Endometrium (tissue), 2 donors: ENCODE measurements at regions not wholly inside any gene's neighbourhood (a gene's known extent, or its start where the extent isn't known, plus 50 kb on each side); places are given as distances from the start of the nearest gene placed in this dataset.
"Not testable (repeated sequence)": the region's sequence is repeated elsewhere in the genome, so short reads cannot be mapped to it uniquely, and the experiment has no call there.

Experiments
- FAIRE-seq: peaks from 2 replicates; lab custom pipeline; 2012; peaks lifted over from hg19 to GRCh38; lab: Jason Lieb, UNC
- donor health status: control.
- donor health status: control.

DNA sequence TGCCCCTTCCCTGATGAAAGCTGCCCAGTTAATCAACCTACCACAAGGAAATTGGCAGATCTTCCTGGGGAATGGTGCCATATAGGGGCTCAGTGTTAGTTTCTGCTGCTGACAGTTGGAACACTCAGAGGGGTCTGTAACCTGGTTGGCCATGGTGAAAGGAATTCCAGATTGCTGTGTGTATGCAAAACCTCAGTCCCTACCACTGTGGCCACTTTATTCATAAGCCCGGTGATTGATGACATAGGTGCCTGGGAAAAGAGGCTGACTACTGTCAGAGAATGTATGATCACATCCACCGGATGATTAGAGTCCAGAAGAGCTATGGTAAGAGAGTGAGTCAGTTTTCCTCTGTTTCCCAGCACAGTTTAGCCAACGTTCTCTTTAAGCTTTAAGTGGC is 363.9 kb upstream of the NPAP1 start:
- FAIRE-seq, result not testable (repeated sequence)

DNA sequence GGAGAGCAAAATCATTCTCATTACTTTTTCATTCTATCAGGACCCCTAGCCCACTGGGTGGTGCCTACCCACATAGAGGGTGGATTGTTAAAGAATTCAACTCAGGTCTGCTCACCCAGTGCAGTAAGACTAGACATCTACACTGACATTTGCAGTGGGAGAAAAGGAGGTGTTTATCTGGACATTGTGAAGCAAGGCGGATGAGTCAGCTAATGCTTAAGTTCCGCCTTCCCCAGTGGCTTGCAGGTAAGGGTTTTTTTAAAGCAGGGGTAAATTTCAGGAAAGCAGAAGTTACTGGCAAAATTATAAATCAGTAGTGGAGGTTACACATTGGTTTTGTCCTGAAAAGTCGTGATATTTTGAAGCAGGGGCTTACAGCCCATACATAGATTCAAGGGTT is 359.2 kb upstream of the NPAP1 start:
- not testable (repeated sequence) for FAIRE-seq

DNA sequence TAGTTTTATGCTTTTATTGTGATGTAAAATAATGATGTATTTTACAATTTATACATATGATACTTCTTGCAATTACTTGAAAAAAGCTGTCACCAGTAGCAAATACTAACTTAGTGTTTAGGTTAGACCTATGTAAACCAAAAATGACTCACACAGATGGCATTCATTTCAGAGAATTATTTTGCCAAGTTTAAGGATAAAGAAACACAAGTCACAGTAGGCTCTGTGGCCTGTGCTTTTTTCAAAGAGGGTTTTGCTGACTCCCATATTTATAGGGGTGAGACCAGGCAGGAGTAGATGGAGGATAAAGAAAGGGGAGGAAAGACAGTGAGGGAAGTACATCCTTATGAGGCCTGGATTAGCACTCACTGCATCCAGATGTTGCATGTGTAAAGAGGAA is 356.6 kb upstream of the NPAP1 start:
- peak; percentile 50 for FAIRE-seq

DNA sequence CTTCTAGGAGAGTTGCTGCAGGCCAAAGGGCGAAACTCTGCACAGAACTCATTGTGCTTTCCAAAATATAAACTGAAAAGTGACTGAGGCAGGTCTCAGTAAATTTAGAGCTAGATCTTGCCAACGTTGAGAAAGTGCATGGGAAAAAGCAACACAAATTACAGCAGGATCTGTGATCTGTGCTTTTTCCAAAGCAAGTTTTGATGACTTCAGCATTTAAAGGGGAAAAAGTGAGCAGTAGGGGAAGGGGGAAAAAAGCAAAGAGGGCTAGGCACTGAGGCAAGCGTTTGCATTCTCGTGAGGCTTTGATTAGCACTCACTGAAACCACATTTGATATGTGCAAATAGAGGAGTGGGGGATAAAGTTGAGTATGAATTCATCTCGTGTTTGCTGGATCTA is 351.5 kb upstream of the NPAP1 start:
- not testable (repeated sequence) for FAIRE-seq

DNA sequence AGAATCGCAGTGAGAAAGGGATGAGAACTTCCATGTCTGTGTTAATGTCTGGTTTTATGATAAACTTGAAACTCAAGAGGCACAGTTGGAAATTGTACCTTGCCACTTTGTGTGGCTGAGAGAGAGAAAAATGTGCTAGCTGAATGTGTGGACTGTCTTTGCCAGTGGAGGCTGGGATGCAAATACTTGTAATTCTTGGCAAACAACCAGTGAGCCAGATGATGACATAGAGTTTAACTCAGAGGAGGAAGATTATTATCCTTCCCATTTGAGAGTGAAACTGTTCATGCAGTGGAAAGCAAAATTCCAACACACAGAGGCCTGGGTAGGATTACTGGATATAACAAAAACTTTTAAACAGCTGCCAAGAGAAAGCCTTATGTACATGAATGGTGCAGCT is 349.1 kb upstream of the NPAP1 start:
- FAIRE-seq, result peak; percentile 94

DNA sequence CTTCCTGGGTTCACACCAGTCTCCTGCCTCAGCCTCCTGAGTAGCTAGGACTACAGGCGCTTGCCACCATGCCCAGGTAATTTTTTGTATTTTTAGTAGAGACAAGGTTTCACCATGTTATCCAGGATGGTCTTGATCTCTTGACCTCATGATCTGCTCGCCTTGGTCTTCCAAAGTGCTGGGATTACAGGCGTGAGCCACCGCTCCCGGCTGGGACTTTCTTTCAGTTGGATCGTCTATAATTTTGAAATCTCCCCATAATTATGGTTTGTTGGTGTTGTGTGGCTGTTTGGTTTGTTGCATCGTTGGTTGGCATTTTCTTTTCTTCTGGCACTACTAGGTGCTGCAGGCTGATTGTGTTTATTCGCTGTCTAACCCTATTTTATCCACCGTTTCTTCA is 343.6 kb upstream of the NPAP1 start:
- not testable (repeated sequence) for FAIRE-seq

DNA sequence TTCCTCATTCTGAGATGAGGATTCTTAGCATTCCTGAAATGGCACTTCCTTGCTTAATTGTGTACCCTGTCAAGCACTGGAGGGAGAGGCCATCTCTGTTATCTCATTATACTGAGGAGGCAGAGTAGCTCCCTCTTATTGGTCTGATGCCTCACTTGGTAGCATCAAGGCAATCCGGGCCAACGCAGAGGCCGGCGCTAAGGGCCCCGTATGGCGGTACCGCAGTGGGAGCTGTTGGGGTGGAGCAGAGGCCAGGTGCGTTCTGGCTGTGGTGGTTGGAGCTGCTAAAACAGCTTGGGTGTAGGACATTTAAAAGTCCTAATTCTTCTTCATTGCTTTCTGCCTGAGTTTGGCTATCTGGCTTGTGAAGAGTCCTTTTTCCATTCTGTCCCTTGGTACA is 333.7 kb upstream of the NPAP1 start:
- FAIRE-seq, result not testable (repeated sequence)

DNA sequence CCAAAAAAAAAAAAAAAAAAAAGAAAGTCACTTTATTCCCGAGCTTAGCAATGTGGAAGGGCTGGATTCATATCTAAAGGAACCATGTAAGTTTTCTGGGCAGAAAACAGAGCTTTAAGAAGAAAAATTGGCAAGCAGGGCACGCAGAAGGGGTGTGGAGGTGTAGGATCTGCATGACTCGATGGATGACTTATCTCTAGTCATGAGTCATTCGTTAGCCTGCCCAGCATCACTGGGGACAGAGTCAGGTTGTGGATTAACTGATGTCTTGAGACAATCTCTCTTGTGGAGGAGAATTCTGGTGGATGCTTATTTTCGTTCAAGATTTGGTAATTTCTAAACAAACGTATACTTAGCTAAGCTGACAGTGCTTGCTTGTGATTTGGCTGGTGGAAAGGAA is 322.8 kb upstream of the NPAP1 start:
- not testable (repeated sequence) for FAIRE-seq

DNA sequence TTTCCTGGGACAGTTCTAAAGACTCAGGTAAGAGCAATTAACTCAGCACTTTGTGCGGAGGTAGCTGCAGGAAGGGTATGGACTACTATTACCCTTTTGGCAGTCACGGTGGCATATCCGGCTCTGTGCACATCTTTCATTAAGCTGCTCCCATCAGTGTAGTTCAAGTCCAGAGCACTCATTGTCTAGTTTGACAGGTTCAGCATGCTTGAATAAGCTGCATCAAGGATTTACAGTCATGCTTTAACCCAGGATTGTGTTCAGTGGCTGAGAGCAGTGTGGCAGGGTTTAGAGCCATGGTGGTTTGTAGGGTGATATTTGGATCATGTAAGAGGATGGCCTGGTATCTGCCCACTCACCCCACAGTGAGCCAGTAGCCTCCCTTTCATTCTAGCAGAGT is 294.5 kb upstream of the NPAP1 start:
- not testable (repeated sequence) for FAIRE-seq

DNA sequence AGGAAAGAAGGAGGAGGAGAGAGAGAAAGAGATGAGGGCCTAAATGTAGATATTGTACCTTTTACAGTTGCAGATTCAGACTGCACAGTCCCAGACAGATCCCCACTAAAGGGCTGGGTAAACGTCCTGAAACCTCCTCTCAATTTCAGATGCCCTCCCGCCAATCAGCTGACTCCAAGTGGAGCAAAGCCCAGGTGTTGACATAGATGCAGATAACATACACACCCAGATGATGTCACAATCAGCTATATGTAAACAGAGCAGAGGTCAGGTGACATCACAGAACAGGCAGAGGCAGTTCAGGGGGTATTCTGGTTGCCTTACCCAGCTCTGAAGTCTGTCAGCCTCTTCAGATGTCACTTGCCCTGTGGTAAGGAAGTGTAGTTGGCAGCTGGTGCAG is 290.3 kb upstream of the NPAP1 start:
- not testable (repeated sequence) for FAIRE-seq

DNA sequence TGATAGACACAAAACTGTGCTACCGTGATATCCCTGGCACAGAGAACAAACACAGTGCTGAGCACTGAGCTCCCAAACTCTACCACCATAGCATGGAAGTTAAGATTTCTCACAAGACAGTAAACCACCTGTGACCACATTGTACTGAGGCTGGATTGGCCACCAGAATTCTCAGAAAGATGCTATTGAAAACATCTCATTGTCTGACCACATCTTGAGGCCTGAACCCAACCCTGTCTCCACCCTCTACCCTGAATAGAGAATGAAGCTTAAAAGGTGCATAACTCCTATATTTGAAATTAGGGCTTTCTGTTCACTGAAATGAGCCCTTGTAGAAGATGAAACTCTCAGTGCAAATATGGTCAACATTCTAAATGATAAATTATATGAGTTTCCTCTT is 281.3 kb upstream of the NPAP1 start:
- no peak for FAIRE-seq

DNA sequence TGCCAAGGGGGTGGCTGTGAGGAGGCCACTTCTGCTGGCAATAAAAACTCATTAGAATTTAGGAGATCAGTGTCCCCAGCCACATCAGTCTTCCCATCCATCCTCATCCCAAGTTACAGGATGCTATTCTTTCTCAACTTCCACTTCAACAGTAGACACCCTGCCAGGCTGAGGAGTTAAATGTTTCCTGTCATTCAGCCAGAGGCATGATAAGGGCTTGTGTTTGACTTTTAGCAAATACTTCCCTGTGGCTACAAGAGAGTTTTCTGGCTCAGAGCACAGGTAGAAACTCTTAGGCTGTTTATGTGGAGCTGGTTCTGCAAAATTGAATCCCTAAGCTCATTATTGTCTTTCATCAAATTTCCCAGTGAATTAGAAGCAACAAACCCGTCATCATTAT is 262.9 kb upstream of the NPAP1 start:
- FAIRE-seq, result not testable (repeated sequence)

DNA sequence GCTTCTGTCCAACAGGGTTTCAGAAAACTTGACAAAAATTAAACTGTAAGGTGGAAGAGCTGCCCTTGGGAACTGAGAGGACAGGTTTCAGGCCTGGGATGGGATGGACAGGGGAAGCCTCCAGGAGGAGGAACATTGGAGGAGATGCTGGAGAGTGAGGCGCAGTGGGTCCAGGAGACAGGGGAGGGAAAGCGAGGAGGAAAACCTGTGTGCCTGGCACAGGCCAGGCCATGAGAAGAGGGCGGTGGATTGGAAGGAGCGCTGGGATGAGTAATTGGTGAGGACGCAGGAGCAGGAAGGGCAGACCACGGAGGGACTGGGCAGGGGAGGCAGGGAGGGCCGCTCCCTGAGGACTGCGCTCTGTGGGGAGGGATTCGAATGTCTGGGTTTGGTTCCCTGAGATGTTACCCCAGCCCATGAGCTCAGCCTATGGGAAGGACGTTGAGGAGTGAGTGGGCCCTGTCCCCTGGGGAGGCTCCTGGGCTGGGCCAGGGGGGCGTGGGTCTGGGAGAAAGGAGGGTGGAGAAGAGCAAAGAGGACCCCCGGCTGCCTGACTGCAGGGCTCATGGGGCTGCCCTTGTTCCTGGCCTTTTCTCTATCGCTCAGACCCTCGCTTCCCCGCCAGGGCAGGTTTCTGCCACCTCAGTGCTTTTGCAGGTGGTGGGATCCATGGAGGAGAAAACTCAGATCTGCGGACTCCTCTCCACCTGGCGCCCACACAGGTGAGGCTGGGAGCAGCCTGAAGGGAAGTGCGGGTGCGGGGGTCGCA is 249.1 kb upstream of the NPAP1 start:
- not testable (repeated sequence) for FAIRE-seq

DNA sequence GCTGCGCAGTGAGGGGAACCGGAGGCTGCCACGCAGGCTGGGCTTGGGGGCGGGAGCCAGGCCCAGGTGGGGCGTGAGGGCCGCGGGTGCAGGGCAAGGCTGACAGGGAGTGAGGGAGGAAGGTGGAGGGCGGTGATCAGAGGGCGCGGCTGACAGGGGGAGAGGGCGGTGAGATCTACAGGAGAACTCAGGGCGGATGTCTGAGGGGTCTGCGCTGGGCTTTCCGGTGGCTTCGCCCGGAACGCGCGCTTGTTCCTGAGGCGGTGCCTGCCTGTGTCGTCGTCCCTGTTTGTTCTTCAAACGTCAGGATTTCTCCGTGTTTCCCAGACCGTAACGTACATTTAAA is 248.5 kb upstream of the NPAP1 start:
- FAIRE-seq, result not testable (repeated sequence)

DNA sequence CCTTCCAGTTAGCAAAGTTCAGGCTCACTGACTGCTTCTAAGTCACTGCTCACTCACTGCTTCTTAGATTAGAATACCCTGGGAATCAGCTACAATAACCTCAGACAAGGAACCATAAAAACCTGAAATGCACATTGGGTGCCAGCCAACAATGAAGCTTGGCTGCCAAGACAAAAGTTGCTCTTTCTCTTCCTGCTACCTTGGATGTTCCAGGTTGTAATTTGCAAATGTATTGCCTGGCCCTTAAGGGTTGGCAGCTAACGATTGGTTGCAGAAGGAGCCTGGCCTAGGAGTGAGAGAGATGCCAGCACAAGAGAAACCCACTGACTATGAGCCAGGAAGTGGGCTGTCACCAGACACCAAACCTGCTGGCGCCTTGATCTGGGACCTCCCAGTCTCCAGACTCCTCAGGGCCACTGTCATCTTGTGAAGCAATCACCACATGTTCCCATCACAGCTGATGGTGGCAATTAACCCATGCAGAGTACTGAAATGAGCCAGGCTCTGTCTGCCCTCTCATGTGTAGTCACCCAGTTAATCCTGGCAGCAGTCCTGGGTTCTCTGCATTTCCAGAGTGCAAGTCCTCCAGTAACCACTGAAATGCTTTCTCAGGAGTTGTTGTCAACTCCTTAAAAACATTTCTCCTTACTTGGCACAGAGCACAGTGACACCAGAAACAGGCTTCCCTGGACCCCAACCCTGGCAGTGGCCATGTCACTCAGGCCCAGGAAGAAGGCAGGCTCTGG is 240.3 kb upstream of the NPAP1 start:
- FAIRE-seq, result not testable (repeated sequence)

DNA sequence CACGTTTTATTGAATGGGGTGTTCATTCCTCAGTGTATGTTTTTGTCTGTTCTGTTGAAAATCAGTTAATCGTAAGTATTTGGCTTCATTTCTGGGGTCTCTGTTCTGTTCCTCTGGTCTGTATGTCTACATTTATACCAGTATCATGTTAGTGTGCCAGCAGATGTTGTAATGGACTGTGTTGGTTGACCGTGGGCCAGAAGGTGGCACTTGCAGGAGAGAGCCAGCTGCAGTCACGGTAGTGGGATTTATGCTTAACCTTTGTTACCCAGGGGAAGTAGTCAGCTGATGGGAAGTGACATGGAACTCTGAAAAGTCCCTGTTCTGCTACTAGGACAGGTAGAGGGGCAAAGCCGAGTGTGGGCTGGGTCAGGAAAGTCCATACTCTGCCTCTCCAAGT is 238.3 kb upstream of the NPAP1 start:
- peak; percentile 8 for FAIRE-seq

DNA sequence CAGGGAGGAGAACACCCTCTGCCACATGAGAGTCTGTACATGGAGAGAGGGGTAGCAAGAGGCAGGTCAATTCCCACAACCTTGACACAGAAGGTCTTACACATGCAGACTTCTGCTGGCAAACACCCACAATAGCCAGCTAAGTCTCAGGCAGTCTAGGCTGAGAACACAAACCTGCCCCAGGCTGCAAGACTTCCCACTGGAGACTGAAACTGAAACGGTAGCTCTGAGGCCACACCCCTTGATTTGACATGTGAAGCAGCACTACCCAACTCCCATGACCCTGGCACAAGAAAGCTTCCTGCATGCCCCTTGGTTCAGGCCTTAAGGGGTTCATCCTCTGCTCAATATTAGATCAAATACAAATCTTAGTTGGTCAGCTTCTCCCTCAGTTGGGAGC is 237.8 kb upstream of the NPAP1 start:
- FAIRE-seq, result not testable (repeated sequence)

DNA sequence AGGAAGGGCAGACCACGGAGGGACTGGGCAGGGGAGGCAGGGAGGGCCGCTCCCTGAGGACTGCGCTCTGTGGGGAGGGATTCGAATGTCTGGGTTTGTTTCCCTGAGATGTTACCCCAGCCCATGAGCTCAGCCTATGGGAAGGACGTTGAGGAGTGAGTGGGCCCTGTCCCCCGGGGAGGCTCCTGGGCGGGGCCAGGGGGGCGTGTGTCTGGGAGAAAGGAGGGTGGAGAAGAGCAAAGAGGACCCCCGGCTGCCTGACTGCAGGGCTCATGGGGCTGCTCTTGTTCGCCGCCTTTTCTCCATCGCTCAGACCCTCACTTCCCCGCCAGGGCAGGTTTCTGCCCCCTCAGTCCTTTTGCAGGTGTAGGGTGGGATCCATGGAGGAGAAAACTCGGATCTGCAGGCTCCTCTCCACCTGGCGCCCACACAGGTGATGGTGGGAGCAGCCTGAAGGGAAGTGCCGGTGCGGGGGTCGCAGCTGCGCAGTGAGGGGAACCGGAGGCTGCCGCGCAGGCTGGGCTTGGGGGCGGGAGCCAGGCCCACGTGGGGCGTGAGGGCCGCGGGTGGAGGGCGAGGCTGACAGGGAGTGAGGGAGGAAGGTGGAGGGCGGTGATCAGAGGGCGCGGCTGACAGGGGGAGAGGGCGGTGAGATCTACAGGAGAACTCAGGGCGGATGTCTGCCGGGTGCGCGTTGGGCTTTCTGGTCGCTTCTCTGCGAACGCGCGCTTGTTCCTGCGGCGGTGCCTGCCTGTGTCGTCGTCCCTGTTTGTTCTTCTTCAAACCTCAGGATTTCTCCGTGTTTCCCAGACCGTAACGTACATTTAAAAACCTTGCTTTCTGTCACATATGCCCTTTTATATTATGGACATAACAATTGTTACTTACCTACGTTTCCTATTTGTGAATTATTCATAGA is 198.2 kb upstream of the NPAP1 start:
- FAIRE-seq, result not testable (repeated sequence)

DNA sequence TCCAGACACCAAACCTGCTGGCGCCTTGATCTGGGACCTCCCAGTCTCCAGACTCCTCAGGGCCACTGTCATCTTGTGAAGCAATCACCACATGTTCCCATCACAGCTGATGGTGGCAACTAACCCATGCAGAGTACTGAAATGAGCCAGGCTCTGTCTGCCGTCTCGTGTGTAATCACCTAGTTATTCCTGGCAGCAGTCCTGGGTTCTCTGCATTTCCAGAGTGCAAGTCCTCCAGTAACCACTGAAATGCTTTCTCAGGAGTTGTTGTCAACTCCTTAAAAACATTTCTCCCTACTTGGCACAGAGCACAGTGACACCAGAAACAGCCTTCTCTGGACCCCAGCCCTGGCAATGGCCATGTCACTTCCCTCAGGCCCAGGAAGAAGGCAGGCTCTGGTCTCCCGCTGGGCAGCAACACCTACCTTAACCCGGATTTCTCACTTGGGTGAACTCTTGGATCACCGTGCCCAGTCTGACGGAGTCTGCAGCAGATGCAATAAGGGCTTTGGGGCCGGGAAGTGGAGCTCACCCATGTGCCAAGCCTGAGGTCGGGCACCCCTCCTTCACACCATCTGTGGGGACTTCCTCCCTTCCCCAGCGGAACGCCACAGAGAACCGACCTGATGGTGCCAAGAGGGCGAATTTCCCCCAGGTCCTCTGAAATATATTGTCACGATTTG is 189.5 kb upstream of the NPAP1 start:
- FAIRE-seq, result not testable (repeated sequence)

DNA sequence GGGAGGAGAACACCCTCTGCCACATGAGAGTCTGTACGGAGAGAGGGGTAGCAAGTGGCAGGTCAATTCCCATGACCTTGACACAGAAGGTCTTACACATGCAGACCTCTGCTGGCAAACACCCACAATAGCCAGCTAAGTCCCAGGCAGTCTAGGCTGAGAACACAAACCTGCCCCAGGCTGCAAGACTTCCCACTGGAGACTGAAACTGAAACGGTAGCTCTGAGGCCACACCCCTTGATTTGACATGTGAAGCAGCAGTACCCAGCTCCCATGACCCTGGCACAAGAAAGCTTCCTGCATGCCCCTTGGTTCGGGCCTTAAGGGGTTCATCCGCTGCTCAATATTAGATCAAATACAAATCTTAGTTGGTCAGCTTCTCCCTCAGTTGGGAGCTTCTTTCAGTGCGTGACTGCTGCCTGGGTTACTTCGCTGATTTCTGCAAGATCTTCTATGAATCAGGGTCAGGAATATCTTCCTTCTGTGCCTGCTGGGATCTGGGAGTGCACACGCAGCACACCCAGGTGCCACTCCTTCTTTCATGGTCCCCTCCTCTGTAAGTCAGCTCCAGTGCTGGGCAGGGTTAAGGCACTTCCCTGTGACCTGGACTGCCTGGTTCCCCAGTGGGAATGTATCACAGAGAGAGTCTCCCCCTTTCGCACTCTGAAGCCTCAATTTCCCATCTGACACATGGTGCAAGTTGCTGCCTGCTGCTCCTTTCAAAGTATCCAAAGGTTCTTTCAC is 187.2 kb upstream of the NPAP1 start:
- not testable (repeated sequence) for FAIRE-seq

DNA sequence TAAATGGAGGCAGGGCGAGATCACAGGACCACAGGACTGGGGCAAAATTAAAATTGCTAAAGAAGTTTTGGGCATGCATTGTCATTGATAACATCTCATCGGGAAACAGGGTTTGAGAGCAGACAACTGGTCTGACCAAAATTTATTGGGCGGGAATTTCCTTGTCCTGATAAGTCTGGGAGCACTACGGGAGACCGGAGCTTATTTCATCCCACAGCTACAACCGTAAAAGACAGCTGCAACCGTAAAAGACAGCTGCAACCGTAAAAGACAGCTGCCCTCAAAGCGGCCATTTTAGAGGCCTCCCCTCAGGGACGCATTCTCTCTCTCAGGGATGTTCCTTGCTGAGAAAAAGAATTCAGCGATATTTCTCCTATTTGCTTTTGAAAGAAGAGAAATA is 170.4 kb upstream of the NPAP1 start:
- not testable (repeated sequence) for FAIRE-seq
